ENCODE measurements at regions not wholly inside any gene's neighbourhood (a gene's known extent, or its start where the extent isn't known, plus 50 kb on each side); places are given as distances from the start of the nearest gene placed in this dataset.

DNA sequence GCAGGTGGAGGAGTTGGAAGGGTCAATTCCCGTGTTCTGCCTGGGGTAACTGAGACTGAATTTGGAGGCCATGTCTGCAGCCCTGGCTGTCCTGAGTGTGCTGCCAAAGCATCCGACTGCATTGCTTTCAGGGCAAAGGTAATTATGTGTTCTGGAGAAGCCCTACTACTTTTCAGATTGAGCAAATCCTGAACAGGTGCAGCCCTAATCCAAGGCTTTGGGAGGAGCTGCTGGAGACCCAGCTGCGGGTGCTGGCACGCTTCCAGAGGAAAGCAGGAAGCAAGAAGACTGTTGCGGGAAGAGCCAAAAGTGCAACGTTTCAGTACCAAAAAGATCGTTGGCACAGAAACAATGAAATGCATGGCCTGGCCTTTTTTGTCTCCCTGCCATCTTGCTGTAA is 73.7 kb upstream of the NRIP1 start:
- no peak for TF ChIP-seq POLR2A (IDR thresholded peaks at IDR 0.05; ENCODE audit: low read depth, low read length)
- DNase-seq (ENCODE audit: insufficient read length, low spot score) (no peak), FAIRE-seq (no peak)

DNA sequence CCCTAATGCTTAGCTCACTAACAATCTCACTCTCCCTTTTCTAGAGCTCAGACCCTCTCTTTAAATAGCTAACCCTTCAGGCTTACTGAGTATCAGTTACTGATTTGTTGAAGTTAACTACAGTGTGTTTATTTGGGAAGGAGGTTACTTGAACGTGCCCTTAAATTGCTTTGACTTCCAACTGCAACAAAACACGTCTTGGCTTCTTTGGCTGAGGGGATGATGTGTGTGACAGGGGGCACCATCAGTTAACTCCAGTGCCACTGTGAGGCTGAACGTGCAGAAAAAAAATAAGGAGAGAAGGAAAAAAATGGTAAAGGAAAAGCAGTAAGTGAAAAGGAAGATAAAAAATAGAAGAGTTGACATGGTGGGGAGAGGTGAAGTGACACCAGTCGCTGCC is 75.1 kb upstream of the NRIP1 start:
- no peak for FAIRE-seq
- no peak for DNase-seq (ENCODE audit: insufficient read length, low spot score)
- no peak for TF ChIP-seq POLR2A (IDR thresholded peaks at IDR 0.05; ENCODE audit: low read depth, low read length)

DNA sequence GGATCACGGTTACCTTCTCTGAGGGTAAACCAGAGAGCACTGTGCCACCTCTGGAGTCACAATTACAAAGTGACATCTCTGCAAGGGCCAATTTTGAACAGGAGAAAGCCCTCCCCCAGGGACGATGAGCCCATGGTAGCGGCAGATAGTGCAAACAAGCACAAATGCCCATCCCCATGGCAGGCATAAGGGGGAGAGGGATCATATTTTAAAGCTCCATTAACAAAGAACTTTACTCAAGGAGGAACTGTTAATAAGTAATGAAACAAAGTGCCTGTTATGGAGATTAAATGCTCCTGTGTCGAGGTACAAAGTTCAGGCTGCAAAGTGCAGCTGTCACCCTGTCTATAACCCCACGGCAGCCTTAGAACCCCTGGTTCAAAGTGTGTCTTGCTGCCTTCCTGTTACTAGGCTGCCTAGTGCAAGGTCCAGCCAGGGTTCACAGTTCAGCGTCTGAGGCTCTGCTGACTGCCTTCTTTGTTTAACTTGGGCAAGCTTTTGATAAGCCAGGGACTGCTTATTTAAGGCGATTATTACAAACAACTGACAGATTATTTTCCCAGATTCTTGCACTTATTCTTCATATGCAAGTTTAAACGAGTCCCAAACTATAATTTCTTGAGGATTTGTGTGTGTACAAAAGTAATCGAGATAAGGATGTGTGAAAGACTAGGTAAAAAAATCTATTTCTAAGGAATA is 75.7 kb upstream of the NRIP1 start:
- DNase-seq (ENCODE audit: insufficient read length, low spot score) (no peak), FAIRE-seq (no peak)
- no peak for TF ChIP-seq POLR2A (IDR thresholded peaks at IDR 0.05; ENCODE audit: low read depth, low read length)

DNA sequence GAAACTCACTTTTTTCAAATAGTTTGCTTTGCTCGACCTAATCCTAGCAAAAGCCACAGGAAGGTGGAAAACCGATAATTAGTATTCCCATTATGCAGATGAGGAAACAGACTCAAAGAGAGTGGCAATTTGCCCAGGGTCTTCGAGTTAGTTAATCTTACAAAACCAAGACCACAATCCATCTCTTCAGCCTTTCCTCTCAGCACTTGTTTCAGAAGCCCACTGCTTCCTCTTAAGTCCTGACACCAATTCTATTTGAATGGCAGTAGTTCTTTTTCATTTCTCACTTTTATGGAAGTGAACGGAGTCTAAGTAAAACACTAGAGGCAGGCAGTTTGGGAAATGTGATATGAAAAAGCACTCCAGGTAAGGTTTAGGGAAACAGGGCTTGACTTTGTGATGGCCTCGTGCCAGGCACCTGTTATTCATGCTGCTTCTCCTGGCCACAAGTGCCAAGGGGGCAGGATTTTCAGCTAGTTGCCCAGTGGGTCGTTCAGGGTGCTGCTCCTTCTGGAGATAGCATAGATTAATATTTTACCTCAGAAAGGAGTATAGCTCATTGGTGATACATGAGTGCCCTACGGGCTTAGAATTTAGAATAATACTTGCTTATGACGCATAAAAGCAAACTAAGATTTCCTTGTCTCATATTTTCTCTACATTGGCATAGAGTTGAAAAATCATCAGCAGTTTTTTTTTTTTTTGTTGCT is 76.6 kb upstream of the NRIP1 start:
- no peak for DNase-seq (ENCODE audit: insufficient read length, low spot score)
- no peak for FAIRE-seq
- TF ChIP-seq POLR2A (IDR thresholded peaks at IDR 0.05; ENCODE audit: low read depth, low read length) = no peak

DNA sequence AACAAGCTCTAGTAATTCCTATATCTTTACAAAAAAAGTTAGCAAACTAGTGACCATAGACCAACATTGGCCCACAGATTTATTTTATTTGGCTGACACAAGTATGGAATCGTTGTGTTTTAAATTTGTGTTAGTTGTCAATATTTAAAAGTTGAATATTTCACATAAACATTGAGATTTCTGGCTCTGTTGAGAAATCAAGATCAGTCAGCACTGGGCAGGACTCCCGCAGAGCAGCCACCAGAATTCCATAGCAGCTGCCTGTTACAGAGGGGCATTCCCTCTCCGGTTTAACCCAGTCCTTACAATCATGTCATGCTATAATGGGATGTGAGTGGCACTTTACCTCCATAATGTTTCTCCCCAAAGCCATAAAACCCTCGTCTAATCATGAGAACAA is 79.2 kb upstream of the NRIP1 start:
- no peak for TF ChIP-seq POLR2A (IDR thresholded peaks at IDR 0.05; ENCODE audit: low read depth, low read length)
- DNase-seq (ENCODE audit: insufficient read length, low spot score) = no peak
- no peak for FAIRE-seq

DNA sequence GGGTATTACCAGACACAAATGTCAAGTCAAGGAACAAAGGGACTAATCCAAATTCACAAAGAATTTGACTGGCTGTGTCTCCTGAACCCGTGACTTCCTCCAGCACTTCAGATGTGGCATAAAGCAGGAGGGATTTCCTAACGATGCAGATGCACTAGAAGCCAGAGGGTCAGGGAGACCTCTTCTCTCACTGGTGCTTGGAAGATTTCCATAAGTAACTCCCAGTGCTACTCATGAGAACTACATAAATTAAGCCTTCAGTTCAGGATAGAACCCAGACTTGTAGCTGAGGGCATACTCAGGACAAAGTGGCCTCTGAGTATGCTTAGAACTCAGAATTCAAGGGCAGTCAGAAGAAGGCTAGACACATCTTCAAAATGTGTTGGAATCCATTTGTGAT is 83.6 kb upstream of the NRIP1 start:
- DNase-seq (ENCODE audit: insufficient read length, low spot score) (no peak), FAIRE-seq (no peak)
- TF ChIP-seq POLR2A (IDR thresholded peaks at IDR 0.05; ENCODE audit: low read depth, low read length) = no peak

DNA sequence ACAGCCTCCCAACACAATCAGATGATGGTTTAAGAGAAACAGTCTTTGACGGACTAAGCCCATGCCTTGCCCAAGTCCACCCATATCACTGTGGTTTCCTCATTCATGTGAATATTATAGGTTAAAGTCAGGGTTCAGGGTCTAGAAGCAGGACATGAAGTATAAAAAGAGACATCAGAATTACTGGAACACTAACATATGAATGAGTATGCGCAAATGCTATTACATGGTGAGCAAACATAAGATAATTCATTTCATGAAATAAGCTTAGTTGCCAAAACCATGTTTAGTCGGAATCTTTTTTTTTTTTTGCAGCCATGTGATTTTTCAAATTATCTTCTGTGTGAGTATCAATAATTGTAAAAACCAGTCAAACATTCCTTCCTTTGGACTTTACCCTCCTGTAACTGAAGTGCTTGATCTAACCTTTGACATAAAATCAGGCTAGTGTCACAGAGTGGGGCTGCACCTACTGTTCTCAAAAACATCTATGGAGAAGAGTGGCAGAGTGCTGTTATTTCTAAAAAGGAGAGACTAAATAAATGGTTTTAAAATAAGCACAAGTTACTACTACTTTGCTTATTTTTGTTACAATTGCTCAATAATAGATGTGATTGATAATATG is 84.9 kb upstream of the NRIP1 start:
- FAIRE-seq (no peak), DNase-seq (ENCODE audit: insufficient read length, low spot score) (no peak)
- no peak for TF ChIP-seq POLR2A (IDR thresholded peaks at IDR 0.05; ENCODE audit: low read depth, low read length)

DNA sequence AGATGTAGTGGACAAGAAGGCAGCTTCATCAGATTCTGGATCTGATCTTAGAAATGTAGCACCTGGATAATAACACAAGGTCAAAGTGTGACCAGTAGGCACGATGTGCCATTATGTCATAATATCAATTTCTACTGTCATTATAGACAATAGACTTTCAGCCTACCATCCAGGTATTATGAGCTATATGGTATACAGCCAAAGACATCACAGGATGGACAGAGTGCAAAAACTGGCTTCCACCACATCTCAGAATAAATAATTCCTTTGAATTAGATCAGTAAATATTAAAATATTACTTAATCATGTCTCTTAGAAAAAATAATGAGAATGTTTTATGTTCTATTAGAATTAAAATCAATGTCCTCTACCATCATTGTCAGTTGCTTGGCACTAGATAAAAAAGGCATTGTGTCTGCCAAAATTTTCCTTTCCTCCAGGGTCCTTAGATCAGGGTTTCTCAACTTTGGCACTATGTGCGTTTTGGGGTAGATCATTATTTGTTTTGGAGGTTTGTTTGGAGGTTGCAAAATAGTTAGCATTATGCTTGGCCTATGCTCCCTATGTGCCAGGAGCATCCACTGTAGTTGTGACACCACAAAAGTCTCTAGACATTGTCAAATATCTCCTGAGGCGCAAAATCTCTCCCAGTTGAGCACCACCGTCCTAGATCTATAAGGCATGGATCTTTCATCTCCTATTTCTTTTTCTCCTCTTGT is 86.7 kb upstream of the NRIP1 start:
- FAIRE-seq = no peak
- no peak for TF ChIP-seq POLR2A (IDR thresholded peaks at IDR 0.05; ENCODE audit: low read depth, low read length)
- DNase-seq (ENCODE audit: insufficient read length, low spot score) = no peak

DNA sequence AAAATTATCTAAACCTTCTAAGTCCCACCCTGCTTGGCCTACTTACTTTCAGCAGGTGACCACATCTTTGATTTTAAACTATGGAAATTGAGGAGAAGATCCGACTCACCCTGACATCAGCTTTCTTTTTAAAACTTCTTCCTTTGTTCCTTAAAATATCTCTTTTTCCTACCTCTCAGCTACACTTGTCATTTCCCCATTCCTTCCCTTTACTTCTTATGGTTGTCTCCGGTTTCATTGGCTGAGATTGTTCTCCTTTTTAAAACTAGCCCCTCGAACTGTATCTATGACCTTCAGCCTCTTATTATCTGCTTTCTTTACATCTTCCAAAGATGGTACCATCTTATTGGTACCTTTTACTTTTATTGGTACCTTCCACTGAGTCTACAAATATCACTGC is 87.8 kb upstream of the NRIP1 start:
- no peak for DNase-seq (ENCODE audit: insufficient read length, low spot score)
- no peak for FAIRE-seq
- TF ChIP-seq POLR2A (IDR thresholded peaks at IDR 0.05; ENCODE audit: low read depth, low read length) = no peak

DNA sequence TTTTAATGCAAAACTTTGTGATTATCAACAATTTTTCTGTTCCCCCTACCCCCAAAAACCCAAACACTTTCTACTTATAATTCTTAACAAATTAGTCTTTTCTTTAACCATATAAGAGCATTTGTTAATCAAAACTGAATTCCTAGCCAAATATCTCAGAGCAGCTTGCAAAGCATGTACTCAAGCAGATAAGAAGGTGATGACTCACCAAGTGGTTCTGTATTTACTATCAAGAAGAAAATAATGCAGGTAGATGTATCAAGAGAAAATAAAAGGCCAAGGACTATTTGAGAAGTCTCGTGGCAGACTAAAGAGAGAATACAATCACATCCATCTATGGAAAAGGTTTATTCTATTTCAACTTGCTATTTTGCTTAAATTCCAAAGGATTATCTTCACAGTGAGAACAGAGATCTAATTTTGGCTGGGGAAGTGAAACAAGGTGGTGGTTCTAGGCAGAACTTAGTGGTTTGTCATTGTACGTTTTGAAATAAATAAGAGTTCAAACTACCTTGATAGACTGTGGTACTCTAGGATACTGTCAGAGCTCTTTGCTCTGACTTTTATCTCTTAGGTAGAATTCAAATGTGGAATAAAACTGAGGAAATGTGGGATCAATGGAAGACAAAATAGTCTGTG is 94.7 kb upstream of the NRIP1 start:
- no peak for TF ChIP-seq POLR2A (IDR thresholded peaks at IDR 0.05; ENCODE audit: low read depth, low read length)
- FAIRE-seq = no peak
- no peak for DNase-seq (ENCODE audit: insufficient read length, low spot score)

DNA sequence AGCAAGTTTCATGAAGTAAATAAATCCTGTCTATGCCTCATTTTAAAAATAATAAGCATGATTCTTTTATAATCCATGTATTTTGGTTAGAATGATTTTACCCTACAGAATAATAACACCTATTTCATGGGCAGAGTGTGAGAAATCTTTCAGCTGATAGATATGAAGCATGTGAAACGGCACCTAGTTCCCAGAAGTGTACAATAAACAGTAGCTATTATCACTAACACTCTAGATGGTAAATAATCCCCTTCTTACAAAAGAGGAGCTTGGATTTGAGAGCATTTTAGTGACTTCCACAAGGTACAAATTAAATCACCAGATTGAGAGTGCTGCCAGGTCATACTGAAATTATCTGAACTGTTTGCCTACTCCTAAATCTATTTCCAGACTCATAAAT is 95.3 kb upstream of the NRIP1 start:
- DNase-seq (ENCODE audit: insufficient read length, low spot score) = no peak
- TF ChIP-seq POLR2A (IDR thresholded peaks at IDR 0.05; ENCODE audit: low read depth, low read length) = no peak
- FAIRE-seq = no peak

DNA sequence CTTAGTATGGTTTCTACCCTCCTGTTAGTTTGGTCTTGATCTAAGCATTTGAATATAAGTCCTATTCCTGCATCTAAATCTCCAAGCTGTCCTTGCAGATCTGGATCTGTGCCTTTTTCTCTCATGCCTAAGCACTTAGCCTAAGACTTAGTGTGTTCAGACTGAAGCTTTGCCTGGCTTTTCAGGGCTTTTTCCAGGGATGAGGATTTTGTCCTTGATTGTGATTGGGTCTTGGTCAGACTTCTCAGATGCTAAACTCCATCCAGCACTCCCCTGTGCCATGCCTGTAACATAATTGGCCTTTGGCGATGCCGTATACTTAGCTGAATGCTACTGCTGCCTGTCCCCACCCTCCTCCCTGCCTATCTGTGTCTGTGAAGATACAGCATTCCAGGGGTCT is 98.1 kb upstream of the NRIP1 start:
- DNase-seq (ENCODE audit: insufficient read length, low spot score) = no peak
- no peak for TF ChIP-seq POLR2A (IDR thresholded peaks at IDR 0.05; ENCODE audit: low read depth, low read length)
- FAIRE-seq = no peak

DNA sequence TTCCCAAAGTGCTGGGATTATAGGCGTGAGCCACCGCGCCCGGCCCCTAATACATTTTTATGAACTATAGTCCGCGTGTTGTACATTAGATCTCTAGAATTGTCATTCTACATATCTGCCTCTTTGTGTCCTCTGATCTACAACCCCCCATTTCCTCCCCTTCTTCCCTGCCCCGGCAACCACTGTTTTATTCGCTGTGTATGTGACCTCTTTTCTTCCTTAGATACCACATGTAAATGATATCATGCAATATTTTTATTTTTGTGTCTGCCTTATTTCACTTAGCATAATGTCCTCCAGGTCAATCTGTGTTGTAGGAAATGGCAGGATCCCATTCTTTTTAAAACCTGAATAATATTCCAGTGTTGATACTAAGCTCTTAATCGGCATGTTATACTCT is 99.5 kb upstream of the NRIP1 start:
- TF ChIP-seq POLR2A (IDR thresholded peaks at IDR 0.05; ENCODE audit: low read depth, low read length) = no peak
- DNase-seq (ENCODE audit: insufficient read length, low spot score) (no peak), FAIRE-seq (no peak)

Data from H54 (cell line).